ENCODE measurements at regions not wholly inside any gene's neighbourhood (a gene's known extent, or its start where the extent isn't known, plus 50 kb on each side); places are given as distances from the start of the nearest gene placed in this dataset.

DNA sequence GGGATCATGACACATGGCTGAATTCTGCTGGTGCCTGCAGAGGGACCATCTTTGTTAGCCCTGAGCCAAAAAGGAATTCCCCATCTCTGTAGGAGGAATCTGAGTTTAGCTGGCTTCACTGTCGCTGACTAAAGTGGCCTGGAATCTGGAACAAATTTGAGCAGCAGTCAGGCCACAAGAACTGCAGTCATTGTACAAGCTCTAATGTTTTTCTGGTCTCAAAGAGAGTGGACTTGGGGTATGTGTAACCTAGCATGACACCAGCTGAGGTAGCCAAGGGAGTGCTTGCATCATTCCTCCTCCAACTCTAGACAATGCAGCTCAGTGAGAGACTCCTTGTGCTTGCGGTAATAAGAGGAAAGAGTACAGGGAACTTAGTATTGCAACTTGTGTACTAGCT lies 539.1 kb upstream of the LRRTM4 start:
- no peak for DNase-seq
- H3K27me3 Mint-ChIP-seq (ENCODE audit: low read depth in 3 of 3), result no peaks in the 10 kb centered on the region
- no peaks in the 10 kb centered on the region for H3K36me3 Mint-ChIP-seq
- no peaks in the 10 kb centered on the region for H4K20me1 ChIP-seq (ENCODE audit: insufficient read depth, low read length)
- peaks cover 0 to 14% (median 6%) of the 10 kb centered on the region in 7 donors for H3K9me3 Mint-ChIP-seq
- H3K9ac ChIP-seq (ENCODE audit: insufficient read depth, low read length, poor library complexity, severe bottlenecking), result no peak overlapping the region
- H3K4me1 Mint-ChIP-seq, result no peaks in the 10 kb centered on the region
- H3K36me3 ChIP-seq (replicated peaks in 1 of 2; ENCODE audit: control insufficient read depth in 1 of 2, insufficient read depth in 2 of 2, low read length in 2 of 2), result no peaks in the 10 kb centered on the region
- peaks cover 27 to 29% of the 10 kb centered on the region in 2 donors for H3K9me3 ChIP-seq (replicated peaks in 1 of 2; ENCODE audit: control insufficient read depth in 1 of 2, insufficient read depth in 1 of 2, low read length in 2 of 2)
- H2AFZ ChIP-seq (ENCODE audit: insufficient read depth, low read depth, low read length, poor library complexity, severe bottlenecking), result no peak overlapping the region
- no peaks in the 10 kb centered on the region for H3K4me1 ChIP-seq (ENCODE audit: control insufficient read depth in 1 of 2, insufficient read depth in 2 of 2, low read length in 2 of 2)
- no peaks in the 10 kb centered on the region for H3K27me3 ChIP-seq (ENCODE audit: control insufficient read depth in 2 of 2, insufficient read depth in 2 of 2, low read length in 2 of 2)
- H3K27ac Mint-ChIP-seq, result no peak overlapping the region
- no peak overlapping the region for H3K4me2 ChIP-seq (replicated peaks; ENCODE audit: extremely low read depth, low read length, poor library complexity, severe bottlenecking)
- no peak overlapping the region for H3K4me3 ChIP-seq (replicated peaks in 1 of 3; ENCODE audit: low read depth in 2 of 3, low read length in 3 of 3)
- H3K4me3 Mint-ChIP-seq, result no peak overlapping the region
- 84% methylated on average over 2 of the region's 2 CpGs for WGBS (ENCODE audit: insufficient coverage)
- TF ChIP-seq, protein P1, sequence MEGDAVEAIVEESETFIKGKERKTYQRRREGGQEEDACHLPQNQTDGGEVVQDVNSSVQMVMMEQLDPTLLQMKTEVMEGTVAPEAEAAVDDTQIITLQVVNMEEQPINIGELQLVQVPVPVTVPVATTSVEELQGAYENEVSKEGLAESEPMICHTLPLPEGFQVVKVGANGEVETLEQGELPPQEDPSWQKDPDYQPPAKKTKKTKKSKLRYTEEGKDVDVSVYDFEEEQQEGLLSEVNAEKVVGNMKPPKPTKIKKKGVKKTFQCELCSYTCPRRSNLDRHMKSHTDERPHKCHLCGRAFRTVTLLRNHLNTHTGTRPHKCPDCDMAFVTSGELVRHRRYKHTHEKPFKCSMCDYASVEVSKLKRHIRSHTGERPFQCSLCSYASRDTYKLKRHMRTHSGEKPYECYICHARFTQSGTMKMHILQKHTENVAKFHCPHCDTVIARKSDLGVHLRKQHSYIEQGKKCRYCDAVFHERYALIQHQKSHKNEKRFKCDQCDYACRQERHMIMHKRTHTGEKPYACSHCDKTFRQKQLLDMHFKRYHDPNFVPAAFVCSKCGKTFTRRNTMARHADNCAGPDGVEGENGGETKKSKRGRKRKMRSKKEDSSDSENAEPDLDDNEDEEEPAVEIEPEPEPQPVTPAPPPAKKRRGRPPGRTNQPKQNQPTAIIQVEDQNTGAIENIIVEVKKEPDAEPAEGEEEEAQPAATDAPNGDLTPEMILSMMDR (IDR thresholded peaks at IDR 0.05), result no peak
- intact Hi-C loops (cut with micrococcal nuclease), result no loop called here
- H3K79me2 ChIP-seq (ENCODE audit: insufficient read depth, low read length), result no peaks in the 10 kb centered on the region
- H3K27ac ChIP-seq (ENCODE audit: low read depth in 1 of 2, low read length in 2 of 2), result no peak overlapping the region

DNA sequence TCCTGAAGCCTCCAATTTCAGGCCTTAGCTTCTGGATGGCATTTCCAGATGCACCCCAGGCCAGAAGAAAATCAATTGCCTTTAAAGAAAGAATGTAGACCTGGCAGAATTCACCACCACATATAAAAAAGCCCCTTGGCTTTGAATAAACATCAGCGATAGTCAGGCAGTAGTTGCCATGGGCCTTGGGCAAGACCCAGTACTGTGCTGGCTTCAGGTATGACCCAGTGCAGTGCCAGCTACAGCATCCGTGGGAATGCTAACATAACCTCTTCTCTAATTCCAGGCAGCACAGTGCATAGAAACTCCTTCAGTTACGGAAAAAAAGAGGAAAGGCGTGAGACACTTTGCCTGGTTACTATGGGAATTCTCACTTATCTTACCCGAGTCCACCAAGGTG lies 539.6 kb upstream of the LRRTM4 start:
- Mint-ChIP-seq H3K4me1 (no peaks in the 10 kb centered on the region), H3K9me3 (peaks cover 0 to 14% (median 6%) of the 10 kb centered on the region in 7 donors), H3K4me3 (no peak overlapping the region), H3K36me3 (no peaks in the 10 kb centered on the region), H3K27ac (no peak overlapping the region), H3K27me3 (ENCODE audit: low read depth in 3 of 3) (no peaks in the 10 kb centered on the region)
- no peaks in the 10 kb centered on the region for H3K36me3 ChIP-seq (replicated peaks in 1 of 2; ENCODE audit: control insufficient read depth in 1 of 2, insufficient read depth in 2 of 2, low read length in 2 of 2)
- no peak for DNase-seq
- no peak overlapping the region for H3K27ac ChIP-seq (ENCODE audit: low read depth in 1 of 2, low read length in 2 of 2)
- no peak overlapping the region for H3K4me2 ChIP-seq (replicated peaks; ENCODE audit: extremely low read depth, low read length, poor library complexity, severe bottlenecking)
- peaks cover 27 to 29% of the 10 kb centered on the region in 2 donors for H3K9me3 ChIP-seq (replicated peaks in 1 of 2; ENCODE audit: control insufficient read depth in 1 of 2, insufficient read depth in 1 of 2, low read length in 2 of 2)
- intact Hi-C loops (cut with micrococcal nuclease), result no loop called here
- no CpG with 5 or more reads among the region's 5 CpGs for WGBS (ENCODE audit: insufficient coverage)
- H2AFZ ChIP-seq (ENCODE audit: insufficient read depth, low read depth, low read length, poor library complexity, severe bottlenecking), result no peak overlapping the region
- no peak overlapping the region for H3K9ac ChIP-seq (ENCODE audit: insufficient read depth, low read length, poor library complexity, severe bottlenecking)
- H3K79me2 ChIP-seq (ENCODE audit: insufficient read depth, low read length), result no peaks in the 10 kb centered on the region
- no peaks in the 10 kb centered on the region for H3K27me3 ChIP-seq (ENCODE audit: control insufficient read depth in 2 of 2, insufficient read depth in 2 of 2, low read length in 2 of 2)
- TF ChIP-seq, protein P1 (IDR thresholded peaks at IDR 0.05), result no peak
- H4K20me1 ChIP-seq (ENCODE audit: insufficient read depth, low read length), result no peaks in the 10 kb centered on the region
- H3K4me3 ChIP-seq (replicated peaks in 1 of 3; ENCODE audit: low read depth in 2 of 3, low read length in 3 of 3), result no peak overlapping the region
- no peaks in the 10 kb centered on the region for H3K4me1 ChIP-seq (ENCODE audit: control insufficient read depth in 1 of 2, insufficient read depth in 2 of 2, low read length in 2 of 2)

Data from CD14-positive monocyte (primary cell).